Gastroesophageal sphincter (tissue), 3 donors: ENCODE measurements at regions not wholly inside any gene's neighbourhood (a gene's known extent, or its start where the extent isn't known, plus 50 kb on each side); places are given as distances from the start of the nearest gene placed in this dataset.

ENCODE experiments used
- POLR2A ChIP-seq, 2 donors: fragments of 450-650 bp; IDR thresholded peaks; one replicate each; pipeline ENCODE4 v1.6.1; 2017; ENCODE audit warnings: antibody characterized with exemption in 2 of 2, mild to moderate bottlenecking in 2 of 2, moderate library complexity in 1 of 2
- POLR2AphosphoS5 ChIP-seq: sonication (generic); formaldehyde crosslinking; IDR thresholded peaks from one replicate; pipeline ENCODE4 v1.6.1; 2017; ENCODE audit warnings: antibody characterized with exemption
- TF ChIP-seq, protein P1 (sequence below), 4 experiments: fragments of 200-600 bp in 2 of 4; fragments of 450-650 bp in 2 of 4; sonication (generic) in 1 of 4; IDR thresholded peaks; one replicate each; pipeline ENCODE4 v1.5.1; 2017 to 2019; ENCODE audit warnings: antibody characterized with exemption in 4 of 4, mild to moderate bottlenecking in 2 of 4, moderate library complexity in 2 of 4

DNA sequence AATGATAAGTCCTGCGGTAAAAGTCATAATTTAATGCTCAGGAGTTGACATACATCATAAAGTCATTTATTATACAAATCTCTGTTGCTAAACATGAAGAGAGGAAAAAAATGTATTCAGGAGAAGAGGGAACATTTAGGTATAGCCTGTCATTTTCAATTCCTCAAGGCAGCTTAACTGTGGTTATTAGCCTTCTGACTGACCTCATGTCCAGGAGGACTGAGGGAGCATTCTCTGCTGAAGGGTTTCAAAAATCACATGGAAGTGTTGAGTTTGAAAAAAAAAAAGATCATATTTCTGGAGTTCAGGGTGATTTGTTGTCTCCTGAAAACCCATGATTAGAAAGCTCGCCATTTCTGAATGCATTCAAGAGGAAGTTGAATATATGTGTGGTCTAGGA, 1371.1 kb upstream of the LRRTM1 start:
- TF ChIP-seq, protein P1, sequence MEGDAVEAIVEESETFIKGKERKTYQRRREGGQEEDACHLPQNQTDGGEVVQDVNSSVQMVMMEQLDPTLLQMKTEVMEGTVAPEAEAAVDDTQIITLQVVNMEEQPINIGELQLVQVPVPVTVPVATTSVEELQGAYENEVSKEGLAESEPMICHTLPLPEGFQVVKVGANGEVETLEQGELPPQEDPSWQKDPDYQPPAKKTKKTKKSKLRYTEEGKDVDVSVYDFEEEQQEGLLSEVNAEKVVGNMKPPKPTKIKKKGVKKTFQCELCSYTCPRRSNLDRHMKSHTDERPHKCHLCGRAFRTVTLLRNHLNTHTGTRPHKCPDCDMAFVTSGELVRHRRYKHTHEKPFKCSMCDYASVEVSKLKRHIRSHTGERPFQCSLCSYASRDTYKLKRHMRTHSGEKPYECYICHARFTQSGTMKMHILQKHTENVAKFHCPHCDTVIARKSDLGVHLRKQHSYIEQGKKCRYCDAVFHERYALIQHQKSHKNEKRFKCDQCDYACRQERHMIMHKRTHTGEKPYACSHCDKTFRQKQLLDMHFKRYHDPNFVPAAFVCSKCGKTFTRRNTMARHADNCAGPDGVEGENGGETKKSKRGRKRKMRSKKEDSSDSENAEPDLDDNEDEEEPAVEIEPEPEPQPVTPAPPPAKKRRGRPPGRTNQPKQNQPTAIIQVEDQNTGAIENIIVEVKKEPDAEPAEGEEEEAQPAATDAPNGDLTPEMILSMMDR (IDR thresholded peaks at IDR 0.05): no peak
- TF ChIP-seq POLR2A (IDR thresholded peaks at IDR 0.05) (no peak), POLR2AphosphoS5 (no peak)
